ENCODE measurements at regions not wholly inside any gene's neighbourhood (a gene's known extent, or its start where the extent isn't known, plus 50 kb on each side); places are given as distances from the start of the nearest gene placed in this dataset.

- no peak for TF ChIP-seq SIN3A (IDR thresholded peaks at IDR 0.05; ENCODE audit: low read depth)
- TF ChIP-seq ZNF274 (IDR thresholded peaks at IDR 0.05; ENCODE audit: low read depth, low read length) = no peak
- no peak for TF ChIP-seq CTCF (IDR thresholded peaks at IDR 0.05 in 2 of 3, conservative IDR thresholded peaks at IDR 0.05 in 1 of 3; ENCODE audit: borderline replicate concordance in 1 of 3, insufficient read depth in 1 of 3, low read depth in 2 of 3, low read length in 2 of 3)
- no peak for TF ChIP-seq EZH2 (IDR thresholded peaks at IDR 0.05)
- no peak for TF ChIP-seq EZH2phosphoT487 (IDR thresholded peaks at IDR 0.05; ENCODE audit: borderline replicate concordance)
- no peak for TF ChIP-seq MAX (IDR thresholded peaks at IDR 0.05)
- TF ChIP-seq EGR1 (IDR thresholded peaks at IDR 0.05; ENCODE audit: low read depth) = no peak
- TF ChIP-seq RAD21 (IDR thresholded peaks at IDR 0.05; ENCODE audit: low read depth) = no peak
- TF ChIP-seq POLR2AphosphoS5 (IDR thresholded peaks at IDR 0.05; ENCODE audit: low read depth, low read length) = no peak
Observed at GRCh38 chr10:28480628-28480965, 52.3 kb upstream of the WAC start.
